ENCODE measurements at regions not wholly inside any gene's neighbourhood (a gene's known extent, or its start where the extent isn't known, plus 50 kb on each side); places are given as distances from the start of the nearest gene placed in this dataset.

DNA sequence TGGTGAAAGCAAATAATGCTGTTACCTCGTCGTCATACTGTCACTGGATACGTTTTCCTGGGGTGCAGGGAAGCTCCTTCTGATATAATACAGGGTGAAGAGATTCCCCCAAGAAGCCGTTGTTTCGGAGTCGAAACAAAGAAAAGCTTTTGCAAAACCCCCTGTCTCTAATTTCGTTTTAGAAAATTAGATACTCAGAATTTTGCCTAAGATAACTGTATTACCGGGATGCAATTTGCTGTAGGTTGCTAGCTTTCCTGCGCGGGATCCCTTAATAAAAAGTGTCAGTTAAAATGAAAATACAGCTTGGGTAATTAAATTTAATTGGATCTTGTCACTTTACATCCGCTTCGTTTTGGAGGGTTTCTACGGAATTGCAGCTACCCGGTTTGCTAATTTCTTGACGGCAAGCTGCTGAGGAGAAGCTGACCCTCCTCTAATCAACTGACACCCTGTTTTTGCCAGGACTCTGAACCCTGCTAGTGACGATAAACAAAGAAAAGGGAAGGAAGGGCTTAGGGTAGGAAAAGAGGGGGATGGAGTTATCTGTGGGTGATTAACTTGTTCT is 174.6 kb downstream of the SHOX start:
- no peak for DNase-seq (ENCODE audit: low read depth in 2 of 2)

DNA sequence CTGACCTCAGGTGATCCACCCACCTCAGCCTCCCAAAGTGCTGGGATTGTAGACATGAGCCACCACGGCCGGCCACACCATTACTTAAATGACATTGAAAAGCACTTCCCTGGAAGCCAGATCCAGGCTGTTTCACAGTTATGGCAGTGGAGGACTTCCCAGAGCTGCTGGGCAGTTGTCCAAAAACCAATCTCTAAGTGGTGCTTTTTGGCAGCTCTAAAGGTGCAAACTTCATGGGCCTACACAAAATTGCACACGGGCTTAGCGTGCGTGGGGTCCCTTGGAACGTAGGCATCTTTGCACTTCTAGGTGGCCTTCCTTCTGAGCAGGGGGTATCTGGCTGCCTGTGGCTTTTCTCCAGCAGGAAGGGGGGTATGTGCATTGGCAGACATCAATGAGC is 172.3 kb downstream of the SHOX start:
- no peak for DNase-seq (ENCODE audit: low read depth in 2 of 2)

DNA sequence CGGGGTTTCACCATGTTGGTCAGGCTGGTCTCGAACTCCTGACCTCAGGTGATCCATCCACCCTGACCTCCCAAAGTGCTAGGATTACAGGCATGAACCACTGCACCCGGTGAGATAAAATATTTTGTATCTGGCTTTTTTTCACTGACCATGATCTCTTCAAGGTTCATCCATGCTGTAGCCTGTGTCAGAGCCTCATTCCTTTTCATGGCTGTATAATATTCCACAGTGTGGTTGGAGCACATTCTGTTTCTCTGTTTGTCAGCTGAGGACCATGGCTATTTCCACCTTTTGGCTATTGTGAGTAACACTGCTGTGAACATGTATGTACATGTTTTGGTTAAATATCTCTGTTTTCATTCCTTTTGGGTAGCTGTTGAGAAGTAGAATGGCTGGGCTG is 169.2 kb downstream of the SHOX start:
- DNase-seq (ENCODE audit: low read depth in 2 of 2): no peak

DNA sequence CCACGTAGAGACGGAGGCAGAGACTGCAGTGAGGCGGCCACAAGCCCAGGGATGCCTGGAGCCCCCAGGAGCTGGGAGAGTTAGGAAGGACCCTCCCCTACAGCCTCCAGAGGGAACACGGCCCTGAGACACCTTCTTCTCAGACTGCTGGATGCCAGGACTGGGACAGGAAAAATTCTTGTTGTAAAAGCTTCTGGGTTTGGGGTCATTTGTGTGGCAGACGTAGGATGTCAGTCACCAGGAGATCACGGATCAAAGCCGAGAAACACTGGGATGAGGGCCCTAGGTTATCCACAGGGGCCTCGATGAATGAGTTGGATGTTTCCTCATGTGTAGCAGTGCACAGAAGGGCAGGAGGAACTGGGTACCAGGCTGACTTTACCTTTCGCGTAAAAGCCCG is 163.7 kb downstream of the SHOX start:
- DNase-seq (ENCODE audit: low read depth in 2 of 2): no peak

DNA sequence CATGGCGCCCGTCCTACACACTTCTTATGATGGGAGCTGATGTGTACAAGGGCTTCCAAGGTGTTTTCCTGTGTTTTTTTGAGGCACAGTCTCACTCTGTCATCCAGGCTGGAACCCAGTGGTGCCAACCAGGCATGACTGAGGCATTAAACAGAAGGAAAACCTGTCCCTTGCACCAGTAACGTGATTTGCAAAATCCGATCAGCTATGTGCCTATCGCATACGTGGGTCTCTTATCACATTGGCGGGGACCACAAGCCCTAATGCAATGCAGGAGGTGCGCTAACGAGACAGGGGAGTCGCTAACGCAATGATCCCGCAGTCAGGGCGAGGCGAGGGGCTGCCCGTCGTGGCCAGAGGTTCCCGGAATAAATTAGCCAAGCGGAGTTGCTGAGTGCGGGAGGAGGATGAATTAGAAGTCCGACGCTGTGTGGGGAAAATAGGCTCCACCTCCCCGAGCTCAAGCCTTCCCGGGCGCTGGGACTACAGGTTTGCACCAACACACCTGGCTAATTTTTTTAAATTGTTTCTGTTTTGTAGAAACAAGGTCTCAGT is 162.7 kb downstream of the SHOX start:
- no peak for DNase-seq (ENCODE audit: low read depth in 2 of 2)

DNA sequence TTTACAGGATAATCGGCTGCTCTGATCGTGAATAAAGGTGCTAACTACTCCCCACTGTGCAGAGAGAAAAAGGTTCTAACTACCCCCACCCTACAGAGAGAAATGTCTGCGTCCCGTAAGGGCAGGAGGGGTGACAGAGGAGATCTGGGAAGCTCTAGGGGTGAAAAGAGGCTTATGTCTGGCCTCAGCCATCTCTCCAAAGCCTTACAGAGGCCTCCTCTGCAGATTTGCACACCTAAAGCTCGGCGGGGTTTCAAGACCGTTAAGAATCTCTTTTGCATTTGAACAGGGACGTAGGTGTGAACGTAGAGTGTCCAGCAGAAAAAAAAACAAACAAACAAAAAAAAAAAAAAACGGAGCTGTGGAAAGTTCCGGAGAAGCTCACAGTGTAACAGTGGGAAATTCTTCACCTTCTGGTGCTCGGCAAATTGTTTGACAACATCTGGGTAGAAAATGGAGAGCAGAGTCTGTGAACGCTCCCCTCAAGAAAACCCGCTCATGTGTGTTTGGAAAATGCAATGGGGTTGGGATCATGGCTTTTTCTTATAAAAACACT is 161.0 kb downstream of the SHOX start:
- no peak for DNase-seq (ENCODE audit: low read depth in 2 of 2)

DNA sequence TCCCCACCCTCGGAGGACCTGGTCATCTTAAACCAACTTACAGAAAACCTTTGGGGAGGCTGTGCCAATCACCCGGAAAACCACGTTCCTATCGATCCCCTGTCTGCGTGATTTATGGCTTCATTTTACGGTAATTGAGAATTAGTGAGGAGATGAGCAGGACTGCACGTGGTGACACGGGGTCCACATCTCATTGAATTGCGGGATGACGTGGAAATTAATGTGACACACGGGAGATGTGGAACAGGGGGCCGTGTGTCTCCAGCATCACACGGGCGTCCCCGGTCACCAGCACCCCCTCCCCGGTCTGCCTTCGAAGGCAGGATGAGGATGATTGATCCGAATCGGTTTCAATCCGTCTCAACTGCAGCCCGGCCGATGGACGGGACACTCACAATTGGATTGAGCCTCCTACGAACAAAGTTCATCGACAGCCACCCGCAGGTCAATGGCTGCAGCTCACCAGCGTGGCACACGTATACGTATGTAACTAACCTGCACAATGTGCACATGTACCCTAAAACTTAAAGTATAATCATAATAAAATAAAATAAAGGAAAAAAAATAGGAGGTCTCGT is 160.3 kb downstream of the SHOX start:
- no peak for DNase-seq (ENCODE audit: low read depth in 2 of 2)

DNA sequence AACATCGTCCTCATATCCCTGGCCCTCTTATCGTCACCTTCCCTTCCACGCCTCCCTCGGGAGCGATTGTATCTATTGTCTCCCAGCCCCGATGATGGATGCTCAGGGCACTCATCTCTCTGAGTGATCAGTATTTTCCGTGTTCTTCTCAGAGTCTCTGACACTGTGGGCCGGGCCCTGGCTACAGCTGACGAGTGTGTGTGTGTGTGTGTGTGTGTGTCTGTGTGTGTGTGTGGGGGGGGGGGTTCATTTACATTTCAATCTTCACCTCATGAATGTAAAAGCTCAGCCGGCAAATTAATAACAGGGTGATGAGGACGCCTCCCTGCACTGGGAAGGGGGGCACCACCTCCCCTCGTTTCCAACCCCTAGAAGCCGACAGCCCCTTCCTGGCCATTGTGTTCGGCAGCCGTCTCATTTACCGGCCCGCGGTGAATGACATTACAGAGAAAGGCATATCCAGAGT is 159.5 kb downstream of the SHOX start:
- DNase-seq (ENCODE audit: low read depth in 2 of 2): no peak

DNA sequence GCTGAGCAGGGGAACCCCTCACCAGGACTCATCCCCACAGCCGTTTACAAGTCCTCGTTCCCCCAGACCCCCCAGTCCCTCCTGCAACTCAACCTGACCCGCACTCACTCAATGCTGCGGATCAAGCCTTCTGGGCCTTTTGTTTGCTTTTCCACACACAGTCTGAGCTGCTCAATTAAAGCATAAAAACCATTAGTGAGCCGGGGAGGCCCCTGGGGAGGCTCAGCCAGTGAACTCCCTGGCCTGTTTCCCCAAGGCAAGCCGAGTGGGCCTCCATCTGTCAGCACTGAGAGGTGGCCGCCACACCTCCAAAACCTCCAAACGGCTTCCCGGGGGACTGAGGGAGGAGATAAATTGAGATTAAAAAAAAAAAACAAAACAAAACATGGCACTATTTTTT is 158.5 kb downstream of the SHOX start:
- no peak for DNase-seq (ENCODE audit: low read depth in 2 of 2)

DNA sequence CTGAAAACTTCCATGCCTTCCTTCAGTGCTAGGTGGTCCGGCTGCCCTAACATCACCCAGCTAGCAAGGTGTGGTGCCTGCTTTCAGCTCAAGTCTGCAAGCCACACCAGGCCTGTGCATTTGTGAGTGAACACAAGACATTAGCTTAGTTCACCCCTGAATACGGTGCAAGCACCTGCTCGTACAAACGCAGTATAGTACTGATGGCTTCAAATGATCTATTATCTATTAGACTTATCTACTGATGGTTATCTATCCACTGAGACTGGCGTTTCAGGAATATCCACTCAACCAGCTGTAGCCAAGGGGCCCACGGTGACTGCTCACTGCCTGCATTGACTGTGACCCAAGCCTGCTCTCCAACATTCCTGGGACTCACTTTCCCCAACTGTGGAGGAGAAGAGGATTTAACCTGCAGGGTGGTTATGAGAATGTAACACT is 155.9 kb downstream of the SHOX start:
- DNase-seq (ENCODE audit: low read depth in 2 of 2): no peak

DNA sequence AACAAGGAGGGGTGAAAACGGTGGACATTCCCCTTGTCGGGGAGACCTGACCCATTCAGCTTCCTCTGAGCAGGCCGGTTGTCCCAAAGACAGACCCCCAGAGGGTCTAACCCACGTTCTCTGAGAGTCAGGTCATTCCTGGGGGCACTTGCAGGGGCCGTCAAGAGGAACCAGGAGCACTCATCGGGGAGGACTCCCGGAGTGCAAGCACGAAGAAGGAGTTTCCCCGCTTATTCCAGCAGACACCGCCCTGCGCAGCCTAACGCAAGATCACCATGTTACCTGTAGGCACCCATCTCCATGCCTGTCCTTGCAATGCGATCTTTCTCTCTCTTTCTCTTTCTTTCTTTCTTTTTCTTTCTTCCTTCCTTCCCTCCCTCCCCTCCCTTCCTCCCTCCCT is 154.2 kb downstream of the SHOX start:
- no peak for DNase-seq (ENCODE audit: low read depth in 2 of 2)

DNA sequence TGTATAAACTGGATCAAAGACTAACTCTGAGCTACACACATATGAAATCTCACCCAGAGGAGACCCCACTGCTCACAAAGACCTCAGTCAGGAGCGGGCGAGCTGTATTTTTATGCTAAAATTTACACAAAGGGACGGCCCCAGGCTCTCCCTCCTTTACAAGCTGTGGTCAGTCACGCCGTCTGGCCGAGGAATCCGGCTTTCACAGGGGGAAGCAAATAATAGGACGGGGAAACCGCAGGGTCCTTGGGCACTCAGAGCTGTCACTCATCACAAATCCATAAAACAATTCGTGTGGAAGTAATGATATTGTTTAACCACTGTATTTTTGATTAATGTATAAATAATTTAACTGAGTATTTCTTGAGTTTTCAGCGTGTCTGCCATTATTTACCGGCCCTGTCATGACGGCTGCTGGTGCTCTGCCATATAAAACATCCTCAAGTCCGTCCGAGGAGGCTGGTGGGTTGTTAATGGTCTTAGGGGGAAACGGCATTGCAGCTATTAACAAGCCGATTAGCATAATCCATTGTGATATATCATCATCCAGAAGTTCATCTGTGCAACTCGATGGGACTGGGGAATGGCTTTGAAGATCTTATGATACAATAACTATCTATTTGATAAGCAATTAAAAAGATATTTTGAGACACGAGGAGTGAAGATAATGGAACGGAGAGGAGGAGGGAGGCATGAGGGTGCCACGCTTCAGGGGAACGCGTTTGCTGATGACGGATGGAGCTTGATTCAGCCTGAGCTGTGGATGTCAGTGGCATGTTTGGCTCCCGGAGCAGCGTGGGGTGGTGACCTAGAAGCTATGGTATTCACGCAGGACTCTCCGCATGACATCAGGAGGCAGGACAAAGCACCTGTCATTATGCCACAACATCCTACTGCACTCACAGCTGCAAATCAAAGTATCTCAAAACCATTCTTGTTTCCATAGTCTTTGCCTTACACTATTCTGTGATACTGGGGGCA is 150.9 kb downstream of the SHOX start:
- DNase-seq (ENCODE audit: low read depth in 2 of 2): no peak

DNA sequence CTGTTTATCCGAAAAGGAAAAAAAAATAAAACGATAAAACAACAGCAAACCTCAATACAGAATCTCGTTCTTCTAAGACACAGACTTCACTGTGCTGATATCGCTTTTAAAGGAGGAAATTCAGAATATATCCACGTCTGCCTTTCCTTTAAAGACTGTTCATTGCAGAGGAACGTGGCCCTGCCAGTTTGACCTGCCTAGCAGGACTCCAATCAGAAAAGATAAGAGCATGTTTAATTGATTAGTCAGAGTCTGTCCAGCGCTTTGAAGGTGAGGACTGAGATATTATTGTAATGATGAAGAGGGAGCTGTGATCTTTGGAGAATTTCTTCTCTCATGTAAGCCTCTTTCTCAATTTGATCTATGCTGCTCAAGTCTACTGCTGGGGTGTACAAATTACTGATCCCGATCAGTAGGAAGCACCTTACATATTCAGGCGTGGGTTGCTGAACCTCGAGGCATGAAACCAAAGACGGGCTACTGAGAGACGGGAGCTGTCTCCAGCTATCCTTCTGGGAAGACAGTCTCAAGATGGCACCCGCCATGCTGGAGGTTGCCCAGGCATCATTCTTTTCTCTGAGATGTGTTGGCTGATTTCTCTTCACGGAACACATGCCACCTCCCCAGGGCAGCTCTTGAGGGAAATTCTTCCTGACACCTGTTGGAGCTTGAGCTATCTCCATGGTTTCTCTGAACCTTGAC is 146.1 kb downstream of the SHOX start:
- no peak for DNase-seq (ENCODE audit: low read depth in 2 of 2)

DNA sequence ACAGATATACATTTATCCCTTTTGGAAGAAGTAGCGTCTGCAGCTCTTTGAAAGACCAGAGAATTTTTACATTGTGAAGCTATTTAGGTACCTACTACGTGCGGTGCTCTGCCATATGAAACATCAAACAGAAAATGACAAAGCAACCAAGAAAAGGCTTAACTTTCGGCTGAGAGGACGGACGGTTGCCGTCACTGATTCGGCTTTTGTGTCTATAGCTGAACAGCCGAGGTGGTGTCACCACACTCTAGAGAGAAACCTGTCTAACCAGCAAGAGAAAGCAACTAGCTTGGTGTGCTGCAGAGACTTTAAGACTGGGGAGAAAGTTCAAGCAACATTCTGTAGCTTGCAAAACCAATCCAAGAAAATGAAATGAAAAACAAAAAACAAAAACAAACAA is 145.5 kb downstream of the SHOX start:
- DNase-seq (ENCODE audit: low read depth in 2 of 2): no peak

DNA sequence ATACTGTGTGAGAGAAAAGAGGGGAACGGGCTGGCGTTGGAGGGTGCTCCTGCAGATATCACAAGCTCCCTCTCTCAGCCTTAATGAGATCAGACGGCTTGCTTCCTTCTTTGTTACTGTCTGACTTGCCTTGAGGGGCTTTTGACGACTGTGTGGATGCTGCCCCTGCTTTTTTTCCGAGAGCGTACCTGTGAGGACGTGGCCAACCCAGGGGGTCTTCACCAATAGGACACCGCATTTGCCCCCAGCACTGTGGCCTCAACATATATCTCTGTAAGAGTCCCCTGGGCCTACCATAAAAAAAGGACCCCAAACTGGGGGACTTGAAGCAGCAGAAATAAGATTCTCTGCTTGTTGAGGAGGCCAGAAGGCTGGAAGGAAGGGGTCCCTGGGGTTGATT is 143.9 kb downstream of the SHOX start:
- no peak for DNase-seq (ENCODE audit: low read depth in 2 of 2)

DNA sequence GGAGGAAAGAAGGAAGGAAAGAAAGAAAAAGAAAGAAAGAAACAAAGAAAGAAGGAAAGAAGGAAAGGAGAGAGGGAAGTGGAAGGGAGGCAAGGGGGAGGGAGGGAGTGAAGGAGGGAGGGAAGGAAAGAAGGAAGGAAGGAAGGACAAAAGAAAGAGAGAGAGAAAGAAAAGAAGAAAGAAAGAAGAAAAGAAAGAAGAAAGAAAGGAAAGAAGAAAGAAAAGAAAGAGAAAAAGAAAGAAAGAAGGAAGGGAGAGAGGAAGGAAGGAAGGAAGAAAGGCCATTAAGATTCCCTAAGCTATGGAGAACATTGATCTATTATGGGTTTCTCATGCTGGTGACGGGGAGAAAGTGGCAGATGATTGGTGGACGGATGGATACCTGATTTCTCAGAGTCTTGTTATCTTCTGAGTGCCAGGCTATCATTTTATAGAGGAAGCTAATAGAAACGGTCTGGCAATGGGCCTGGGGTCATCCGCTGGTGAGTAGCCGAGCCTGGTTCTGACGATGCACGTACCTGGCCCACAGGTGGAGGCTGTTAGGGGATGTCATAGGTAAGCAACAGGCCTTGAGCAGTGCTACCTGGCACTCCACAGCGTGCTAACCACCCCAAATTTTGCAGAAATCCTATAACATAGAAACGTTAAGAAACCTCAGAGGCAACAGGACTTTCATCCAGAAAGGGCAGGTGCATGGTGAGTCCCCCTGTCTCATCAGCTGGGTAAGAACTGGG is 142.9 kb downstream of the SHOX start:
- DNase-seq (ENCODE audit: low read depth in 2 of 2): no peak

DNA sequence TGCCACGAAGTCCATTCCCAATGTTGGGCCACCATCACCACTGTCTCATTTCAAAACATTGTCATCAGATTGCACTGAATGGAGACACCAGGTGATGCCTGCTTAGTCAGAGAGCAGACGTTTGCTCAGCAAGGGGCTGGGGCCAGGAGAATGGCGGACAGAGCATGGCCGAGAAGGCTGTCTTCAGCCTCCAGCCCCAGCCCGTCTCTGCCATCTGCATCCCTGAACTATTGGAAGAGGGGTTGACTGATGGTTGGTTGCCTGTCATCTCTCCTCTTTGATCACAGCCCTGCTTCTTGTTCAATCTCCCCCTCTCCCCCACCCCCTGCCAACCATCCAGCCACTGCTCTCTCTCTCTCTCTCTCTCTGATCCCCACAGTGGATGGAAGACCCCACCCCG is 140.9 kb downstream of the SHOX start:
- no peak for DNase-seq (ENCODE audit: low read depth in 2 of 2)

DNA sequence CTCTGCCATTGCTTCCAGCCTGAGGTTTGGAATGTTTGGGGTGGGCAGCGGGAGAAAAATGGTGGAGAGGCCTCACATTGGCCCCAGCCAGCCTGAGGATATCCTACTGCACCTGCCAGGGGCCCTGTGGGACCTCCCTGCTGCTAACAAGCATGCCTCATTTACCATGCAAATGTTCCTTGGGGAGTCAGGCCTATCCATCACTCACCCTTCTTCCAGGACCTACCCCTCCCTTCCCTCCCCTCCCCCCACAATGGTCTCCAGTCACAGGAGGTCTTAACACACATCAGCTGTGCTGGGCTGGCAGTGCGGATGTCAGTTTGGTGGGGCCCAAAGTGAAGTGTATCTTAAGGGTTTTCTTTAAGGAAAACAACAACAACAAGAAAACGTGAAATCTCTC is 139.2 kb downstream of the SHOX start:
- DNase-seq (ENCODE audit: low read depth in 2 of 2): no peak

DNA sequence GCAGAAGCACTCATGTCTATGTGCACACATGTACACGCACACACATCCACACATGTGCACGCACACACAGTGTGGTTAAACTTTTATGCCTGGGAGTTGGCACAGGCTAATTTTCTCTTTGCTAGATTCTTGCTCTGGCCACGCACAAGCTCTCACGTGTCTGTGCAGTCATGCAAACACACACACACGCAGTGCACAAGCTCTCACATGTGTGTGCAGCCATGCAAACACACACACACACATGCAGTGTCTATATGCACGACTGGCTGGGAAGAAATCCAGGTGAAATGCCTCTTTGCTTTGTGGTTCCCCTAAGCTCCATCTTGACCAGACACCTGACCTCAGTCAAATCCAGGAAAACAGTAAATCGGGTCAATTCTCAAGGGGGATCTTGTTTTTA is 138.0 kb downstream of the SHOX start:
- DNase-seq (ENCODE audit: low read depth in 2 of 2): no peak

DNA sequence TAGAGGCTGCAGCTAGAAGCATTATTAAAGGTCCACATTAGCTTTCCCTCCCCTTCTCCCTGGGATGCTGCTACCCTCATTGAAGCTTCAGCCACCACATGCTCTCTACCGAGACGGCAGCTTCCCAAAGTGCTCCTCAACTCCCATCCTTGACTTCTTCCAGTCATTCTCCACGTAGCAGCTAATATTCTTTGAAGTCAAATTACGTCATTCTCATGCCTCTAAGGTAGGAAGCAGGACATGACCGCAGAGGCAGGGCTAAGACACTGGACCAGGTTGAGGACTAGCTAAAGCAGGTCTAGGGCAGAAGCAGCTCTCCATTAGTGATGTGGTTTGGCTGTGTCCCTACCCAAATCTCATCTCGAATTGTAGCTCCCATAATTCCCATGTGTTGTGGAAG is 128.3 kb downstream of the SHOX start:
- DNase-seq (ENCODE audit: low read depth in 2 of 2): no peak

DNA sequence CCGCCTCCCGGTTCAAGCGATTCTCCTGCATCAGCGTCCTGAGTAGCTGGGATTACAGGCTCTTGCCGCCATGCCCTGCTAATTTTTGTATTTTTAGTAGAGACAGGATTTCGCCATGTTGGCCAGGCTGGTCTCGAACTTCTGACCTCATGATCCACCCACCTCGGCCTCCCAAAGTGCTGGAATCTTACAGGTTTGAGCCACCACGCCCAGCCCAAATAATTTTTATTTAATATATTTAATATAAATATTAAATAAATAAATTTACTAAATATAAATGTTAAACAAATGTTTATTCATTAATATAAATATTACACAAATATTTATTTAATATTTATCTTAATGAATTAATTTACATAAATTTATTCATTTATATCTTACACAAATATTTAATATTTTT is 120.2 kb downstream of the SHOX start:
- no peak for DNase-seq (ENCODE audit: low read depth in 2 of 2)
